Stimulated activated CD4-positive, alpha-beta T cell treated with anti-CD3 and anti-CD28 coated beads, Interleukin-4, amount 100 ng/mL, for 4 hours (primary cell): ENCODE measurements at regions not wholly inside any gene's neighbourhood (a gene's known extent, or its start where the extent isn't known, plus 50 kb on each side); places are given as distances from the start of the nearest gene placed in this dataset.
"Not testable (repeated sequence)": the region's sequence is repeated elsewhere in the genome, so short reads cannot be mapped to it uniquely, and the experiment has no call there.

Experiments
- DNase-seq, 2 experiments: peaks; one replicate each; pipeline ENCODE4 v3.0.0-alpha.2; 2020

GRCh38 chr1:229141271-229141670, 129.6 kb upstream of the RAB4A start:
- DNase-seq: no peak

GRCh38 chr1:229141689-229142377, 129.1 kb upstream of the RAB4A start:
- DNase-seq: no peak

DNA sequence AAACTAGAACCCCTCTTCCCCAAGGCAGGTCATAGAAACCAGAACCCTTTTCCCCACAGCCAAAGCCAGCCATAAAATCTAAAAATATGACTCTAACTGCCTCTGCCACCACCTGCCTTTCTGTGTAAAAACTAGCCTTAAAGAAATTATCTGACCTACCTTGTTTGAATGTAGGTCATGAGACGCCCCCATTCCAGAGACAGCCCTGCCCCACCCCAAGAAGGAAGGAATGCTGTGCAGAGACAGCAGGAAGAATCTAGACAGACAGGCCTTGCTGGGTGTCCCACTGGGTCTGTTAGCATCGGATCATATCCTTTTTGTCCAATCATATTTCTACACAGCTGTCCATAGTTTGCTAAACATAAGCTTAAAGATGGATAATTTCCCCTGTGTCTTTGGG, 128.4 kb upstream of the RAB4A start:
- DNase-seq: no peak

DNA sequence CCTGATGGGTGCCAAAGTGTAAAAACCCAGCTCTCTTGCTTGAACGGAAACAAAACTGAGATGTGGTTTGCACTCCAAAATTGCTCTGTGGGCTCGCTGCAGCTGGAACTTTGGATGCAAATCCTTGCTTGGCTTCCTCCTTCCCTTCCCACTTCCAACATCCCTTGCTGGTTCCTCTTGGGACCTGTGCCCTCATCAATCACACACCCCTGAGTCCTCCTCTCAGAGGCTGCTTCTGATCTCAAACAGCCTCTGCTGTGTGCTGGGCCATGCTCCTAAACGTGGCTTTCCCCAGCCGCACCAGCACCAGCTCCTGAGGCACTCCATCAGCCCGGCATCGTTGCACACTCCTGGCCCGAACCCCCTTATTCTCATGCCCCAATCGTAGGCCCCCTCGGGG, 124.3 kb upstream of the RAB4A start:
- no peak for DNase-seq

DNA sequence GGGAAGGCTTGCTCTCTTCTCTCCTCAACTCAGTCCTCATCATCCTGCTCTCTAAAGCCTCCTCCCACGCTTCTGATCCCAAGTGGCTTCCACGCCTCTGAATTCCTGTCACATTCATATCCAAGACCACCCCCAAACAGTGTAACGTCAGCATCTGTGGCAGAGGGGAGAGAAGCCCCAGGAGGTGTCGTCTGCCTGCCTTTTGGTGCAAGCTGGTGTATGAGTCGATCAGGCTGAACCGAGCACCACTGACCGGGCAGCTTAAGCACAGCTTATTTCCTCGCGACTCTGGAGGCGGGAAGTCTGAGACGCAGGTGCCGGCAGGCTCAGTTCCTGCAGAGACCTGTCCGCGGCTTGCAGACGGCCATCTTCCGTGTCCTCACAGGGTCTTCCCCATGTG, 123.8 kb upstream of the RAB4A start:
- DNase-seq: no peak

- DNase-seq: no peak
Measured at GRCh38 chr1:229148041-229148671, 122.8 kb upstream of the RAB4A start.

- DNase-seq: no peak
Measured at GRCh38 chr1:229148743-229149142, 122.2 kb upstream of the RAB4A start.

- no peak for DNase-seq
Measured at GRCh38 chr1:229149435-229149834, 121.5 kb upstream of the RAB4A start.

- DNase-seq: no peak
Measured at GRCh38 chr1:229150518-229150917, 120.4 kb upstream of the RAB4A start.

DNA sequence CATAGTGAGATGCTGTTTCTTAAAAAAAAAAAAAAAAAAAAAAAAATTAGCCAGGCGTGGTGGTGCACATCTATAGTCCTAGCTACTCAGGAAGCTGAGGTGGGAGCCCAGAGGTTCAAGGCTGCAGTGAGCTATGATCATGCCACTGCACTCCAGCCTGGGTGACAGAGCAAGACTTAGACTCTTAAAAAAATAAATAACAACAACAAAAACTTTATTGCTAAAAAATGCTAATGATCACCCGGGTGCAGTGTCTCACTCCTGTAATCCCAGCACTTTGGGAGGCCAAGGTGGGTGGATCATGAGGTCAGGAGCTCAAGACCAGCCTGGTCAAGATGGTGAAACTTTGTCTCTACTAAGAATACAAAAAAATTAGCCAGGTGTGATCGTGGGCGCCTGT, 119.5 kb upstream of the RAB4A start:
- DNase-seq: not testable (repeated sequence)

DNA sequence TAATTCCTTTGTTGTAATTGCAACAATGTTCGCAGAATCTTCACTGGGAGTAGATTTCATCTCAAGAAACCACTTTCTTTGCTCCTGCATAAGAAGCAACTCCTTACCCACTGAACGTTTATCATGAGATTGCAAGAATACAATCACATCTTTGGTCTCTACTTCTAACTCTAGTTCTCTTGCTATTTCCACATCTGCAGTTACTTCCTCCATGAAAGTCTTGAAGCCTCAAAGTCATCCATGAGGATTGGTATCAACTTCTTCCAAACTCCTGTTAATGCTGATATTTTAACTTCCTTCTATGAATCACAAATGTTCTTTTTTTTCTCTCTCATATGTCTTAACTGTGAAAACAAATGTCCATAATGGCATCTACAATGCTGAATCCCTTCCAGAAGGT, 118.6 kb upstream of the RAB4A start:
- no peak for DNase-seq

DNA sequence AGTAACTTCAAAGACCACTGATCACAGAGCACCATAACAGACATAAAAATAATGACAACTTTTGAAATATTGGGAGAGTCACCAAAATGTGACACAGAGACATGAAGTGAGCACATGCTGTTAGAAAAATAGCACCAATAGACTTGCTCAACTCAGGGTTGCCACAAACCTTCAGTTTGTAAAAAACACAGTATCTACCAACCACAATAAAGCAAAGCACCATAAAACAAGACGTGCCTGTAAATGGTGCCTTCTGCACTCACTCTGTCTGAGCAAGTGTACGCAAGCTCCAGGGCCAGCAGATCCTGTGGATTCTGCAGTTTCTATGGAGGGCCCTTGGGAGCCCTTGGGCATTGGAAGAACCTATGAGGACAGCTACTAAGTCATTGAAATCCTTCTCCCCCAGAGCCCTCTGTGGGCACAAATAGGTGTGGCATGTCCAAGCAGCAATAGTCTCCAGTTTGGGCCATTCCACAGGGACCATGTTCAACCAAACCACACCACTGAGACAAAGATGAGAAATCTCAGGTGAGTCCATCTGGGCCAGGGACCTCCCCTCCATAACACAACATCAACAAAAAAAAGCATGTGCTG, 116.9 kb upstream of the RAB4A start:
- DNase-seq: no peak

DNA sequence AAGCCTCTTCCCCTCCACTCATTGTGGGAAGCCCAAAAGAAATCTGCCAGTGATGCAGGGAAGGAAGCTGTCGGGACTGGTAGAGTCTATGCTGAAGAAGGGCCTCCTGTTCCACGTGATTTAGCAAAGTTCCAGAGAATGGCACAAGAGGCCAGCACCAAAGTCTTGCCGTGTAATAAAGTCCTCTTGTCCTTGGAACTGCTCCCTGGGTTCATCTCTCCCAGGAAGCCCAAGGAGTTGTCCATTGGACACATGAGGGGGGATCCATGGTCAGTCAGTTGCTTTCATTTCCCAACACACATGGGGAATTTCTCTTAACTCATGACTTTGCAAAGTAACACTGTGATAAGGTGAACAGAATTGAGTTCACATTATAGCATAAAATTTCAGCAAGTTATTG, 116.1 kb upstream of the RAB4A start:
- DNase-seq: no peak

- DNase-seq: peak in 1 of 2 experiments; percentile 11
Measured at GRCh38 chr1:229155472-229155871, 115.4 kb upstream of the RAB4A start.

GRCh38 chr1:229156872-229157271, 114.0 kb upstream of the RAB4A start:
- DNase-seq: no peak

DNA sequence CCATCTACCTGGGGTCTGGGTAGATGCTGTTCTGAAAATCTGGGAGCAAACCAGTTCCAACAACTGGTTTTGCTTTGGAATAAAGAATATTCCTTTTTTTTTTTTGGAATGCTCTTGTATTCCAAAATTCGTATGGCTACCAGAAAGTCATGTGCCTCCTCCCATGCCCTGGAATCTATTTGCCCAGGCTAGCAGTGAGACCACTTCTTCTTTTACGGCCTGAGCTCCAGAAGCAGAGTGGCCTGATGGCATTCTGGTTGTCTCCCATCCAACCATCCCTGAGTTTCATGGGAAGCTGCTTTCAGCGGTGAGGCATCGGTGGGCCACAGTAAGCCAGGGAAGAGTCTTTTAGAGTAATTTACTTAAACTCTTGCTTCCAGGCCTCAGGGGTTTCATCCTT, 113.4 kb upstream of the RAB4A start:
- DNase-seq: no peak

- no peak for DNase-seq
Measured at GRCh38 chr1:229158341-229158921, 112.5 kb upstream of the RAB4A start.

GRCh38 chr1:229158927-229159326, 112.0 kb upstream of the RAB4A start:
- DNase-seq: no peak

DNA sequence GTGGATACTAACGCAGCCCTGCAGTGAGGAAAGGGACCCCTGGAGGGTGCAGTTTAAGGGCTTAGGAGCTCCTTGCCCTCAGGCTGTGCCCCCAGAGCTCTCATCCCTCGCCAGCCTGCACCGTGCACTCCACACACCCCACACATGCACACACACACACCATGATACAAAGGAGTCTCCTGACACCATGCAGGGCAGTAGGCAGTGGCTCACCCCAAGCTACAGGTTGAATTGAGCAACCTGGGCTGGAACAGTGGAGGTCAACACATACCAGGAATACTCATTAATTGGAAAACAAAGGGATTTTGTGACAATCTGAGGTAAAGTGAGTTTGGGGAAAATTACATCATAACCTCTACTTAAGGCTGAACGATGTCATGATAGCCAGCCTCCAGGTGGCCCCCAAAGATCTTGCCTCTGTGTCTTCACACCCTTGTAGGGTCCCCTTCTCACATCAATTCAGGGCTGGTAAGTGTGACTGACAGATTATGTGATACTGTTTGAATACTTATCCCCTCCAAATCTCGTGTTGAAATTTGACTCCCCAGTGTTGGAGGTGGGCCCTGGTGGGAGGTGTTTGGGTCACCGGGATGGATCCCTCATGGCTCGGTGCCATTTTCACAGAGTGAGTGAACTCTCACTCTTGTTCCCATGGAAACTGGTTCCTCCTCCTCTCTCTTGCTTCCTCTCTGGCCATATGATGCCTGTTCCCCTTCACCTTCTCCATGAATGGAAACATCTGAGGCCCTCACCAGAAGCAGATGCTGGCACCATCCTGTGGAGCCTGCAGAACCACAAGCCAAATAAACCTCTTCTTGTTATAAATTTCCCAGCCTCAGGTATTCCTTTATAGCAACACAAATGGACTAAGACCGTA, 111.0 kb upstream of the RAB4A start:
- DNase-seq: no peak

GRCh38 chr1:229161740-229162139, 109.2 kb upstream of the RAB4A start:
- DNase-seq: no peak

DNA sequence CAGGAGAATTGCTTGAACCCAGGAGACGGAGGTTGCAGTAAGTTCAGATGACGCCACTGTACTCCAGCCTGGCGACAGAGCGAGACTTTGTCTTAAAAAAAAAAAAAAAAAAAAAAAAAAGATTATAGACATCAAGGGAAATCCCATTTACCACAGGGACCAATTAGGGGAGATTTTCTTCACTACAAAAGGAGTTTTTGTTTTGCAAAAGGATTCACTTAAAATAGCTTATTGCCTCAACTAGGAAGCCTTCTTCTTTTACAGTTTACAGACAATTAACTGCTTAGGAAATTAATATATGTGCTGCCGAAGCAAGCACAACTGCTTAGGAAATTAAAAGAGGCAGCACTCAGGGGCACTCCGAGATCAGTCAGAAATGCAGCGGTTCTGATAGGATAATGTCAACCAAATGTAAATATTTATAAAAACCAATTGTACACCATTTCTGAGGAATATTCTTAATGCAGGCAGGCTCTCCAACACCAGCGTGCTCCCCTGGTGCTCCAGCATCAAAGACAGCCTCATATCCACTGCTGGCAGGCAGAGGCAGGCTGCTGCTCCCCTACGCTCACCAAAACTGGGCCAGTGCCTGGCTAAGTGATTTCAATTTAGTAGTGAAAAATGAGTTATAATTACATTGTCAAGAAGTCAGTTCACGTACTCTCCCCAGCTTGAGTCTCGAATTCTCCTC, 107.9 kb upstream of the RAB4A start:
- no peak for DNase-seq

- no peak for DNase-seq
Measured at GRCh38 chr1:229164348-229164747, 106.6 kb upstream of the RAB4A start.
